SU-DHL-6 (cell line): ENCODE measurements at regions not wholly inside any gene's neighbourhood (a gene's known extent, or its start where the extent isn't known, plus 50 kb on each side); places are given as distances from the start of the nearest gene placed in this dataset.

ENCODE experiments used
- CTCF ChIP-seq: fragments of 200-600 bp; sonication (generic); IDR thresholded peaks from one replicate; pipeline ENCODE4 v1.5.1; 2017; ENCODE audit warnings: antibody characterized with exemption, mild to moderate bottlenecking, low read length, moderate library complexity; ENCODE audit not compliant: insufficient read depth, poor library complexity, severe bottlenecking
- EZH2phosphoT487 ChIP-seq: fragments of 200-600 bp; sonication (generic), shearing (Covaris generic); conservative IDR thresholded peaks from 2 replicates; pipeline ENCODE4 v1.6.1; 2018; ENCODE audit warnings: mild to moderate bottlenecking, antibody characterized with exemption, low read length, moderate library complexity, mixed read lengths

GRCh38 chr6:132236281-132236680 is 165.0 kb downstream of the MOXD1 start:
- TF ChIP-seq CTCF (no peak), EZH2phosphoT487 (no peak)
